NB4 (cell line): ENCODE measurements at regions not wholly inside any gene's neighbourhood (a gene's known extent, or its start where the extent isn't known, plus 50 kb on each side); places are given as distances from the start of the nearest gene placed in this dataset.

Experiments used
- CTCF ChIP-seq: IDR thresholded peaks from one replicate; pipeline ENCODE4 v1.5.1; 2012; ENCODE audit warnings: low read depth, low read length
- MAX ChIP-seq: IDR thresholded peaks from 2 replicates; pipeline ENCODE4 v1.6.1; 2011; ENCODE audit warnings: low read depth, low read length
- MYC ChIP-seq: IDR thresholded peaks from 2 replicates; pipeline ENCODE4 v1.6.1; 2011; ENCODE audit warnings: low read depth, low read length
- POLR2A ChIP-seq: IDR thresholded peaks from 2 replicates; pipeline ENCODE4 v1.6.1; 2011; ENCODE audit warnings: mild to moderate bottlenecking; ENCODE audit not compliant: insufficient read length; ENCODE audit errors: extremely low read depth

- TF ChIP-seq POLR2A, result no peak
- no peak for TF ChIP-seq CTCF
- TF ChIP-seq MYC, result no peak
- TF ChIP-seq MAX, result no peak
Measured at GRCh38 chr20:57074386-57074785, 192.1 kb downstream of the BMP7 start.
